Thoracic aorta (tissue), 2 donors: ENCODE measurements at regions not wholly inside any gene's neighbourhood (a gene's known extent, or its start where the extent isn't known, plus 50 kb on each side); places are given as distances from the start of the nearest gene placed in this dataset.

Source experiments
- ATAC-seq: fragments of 150-250 bp; one replicate; pipeline ENCODE4 v1.8.0; 2017; ENCODE audit warnings: low read depth; ENCODE audit not compliant: insufficient number of reproducible peaks, low FRiP score
- DNase-seq: peaks from one replicate; pipeline ENCODE4 v3.0.0-alpha.2; 2020; ENCODE audit warnings: low spot score
- H3K27ac ChIP-seq, 2 donors: fragments of 200-600 bp; sonication (generic); 1 replicate in 1 of 2; 2 replicates in 1 of 2; pipeline ENCODE4 v1.5.1; 2016; ENCODE audit warnings: mild to moderate bottlenecking in 2 of 2, moderate library complexity in 2 of 2
- H3K27me3 ChIP-seq: fragments of 200-600 bp; sonication (generic); replicated peaks from 2 replicates; pipeline ENCODE4 v1.6.0; 2016; ENCODE audit warnings: mild to moderate bottlenecking; ENCODE audit not compliant: insufficient read depth
- H3K36me3 ChIP-seq: fragments of 200-600 bp; sonication (generic); one replicate; pipeline ENCODE4 v1.5.1; 2016
- H3K4me1 ChIP-seq, 2 donors: fragments of 200-600 bp; sonication (generic); 1 replicate in 1 of 2; 2 replicates in 1 of 2; pipeline versions ENCODE4 v1.5.1 to v1.6.0; 2016; ENCODE audit warnings: low read depth in 2 of 2, mild to moderate bottlenecking in 1 of 2; ENCODE audit not compliant: control insufficient read depth in 1 of 2
- H3K4me3 ChIP-seq: fragments of 200-600 bp; sonication (generic); 2 replicates; pipeline ENCODE4 v1.5.1; 2016; ENCODE audit warnings: mild to moderate bottlenecking
- H3K9me3 ChIP-seq: fragments of 200-600 bp; sonication (generic); 2 replicates; pipeline ENCODE4 v1.5.1; 2016
- TF ChIP-seq, protein P1 (sequence below): fragments of 200-600 bp; sonication (generic); IDR thresholded peaks from one replicate; pipeline ENCODE4 v1.5.1; 2019; ENCODE audit warnings: antibody characterized with exemption

- ATAC-seq: no peak
- no peak for DNase-seq
- Histone ChIP-seq H3K4me1 (no peaks in the 10 kb centered on the region), H3K27me3 (no peaks in the 10 kb centered on the region), H3K4me3 (no peak overlapping the region), H3K9me3 (no peaks in the 10 kb centered on the region), H3K27ac (no peak overlapping the region), H3K36me3 (no peaks in the 10 kb centered on the region)
- TF ChIP-seq, protein P1, sequence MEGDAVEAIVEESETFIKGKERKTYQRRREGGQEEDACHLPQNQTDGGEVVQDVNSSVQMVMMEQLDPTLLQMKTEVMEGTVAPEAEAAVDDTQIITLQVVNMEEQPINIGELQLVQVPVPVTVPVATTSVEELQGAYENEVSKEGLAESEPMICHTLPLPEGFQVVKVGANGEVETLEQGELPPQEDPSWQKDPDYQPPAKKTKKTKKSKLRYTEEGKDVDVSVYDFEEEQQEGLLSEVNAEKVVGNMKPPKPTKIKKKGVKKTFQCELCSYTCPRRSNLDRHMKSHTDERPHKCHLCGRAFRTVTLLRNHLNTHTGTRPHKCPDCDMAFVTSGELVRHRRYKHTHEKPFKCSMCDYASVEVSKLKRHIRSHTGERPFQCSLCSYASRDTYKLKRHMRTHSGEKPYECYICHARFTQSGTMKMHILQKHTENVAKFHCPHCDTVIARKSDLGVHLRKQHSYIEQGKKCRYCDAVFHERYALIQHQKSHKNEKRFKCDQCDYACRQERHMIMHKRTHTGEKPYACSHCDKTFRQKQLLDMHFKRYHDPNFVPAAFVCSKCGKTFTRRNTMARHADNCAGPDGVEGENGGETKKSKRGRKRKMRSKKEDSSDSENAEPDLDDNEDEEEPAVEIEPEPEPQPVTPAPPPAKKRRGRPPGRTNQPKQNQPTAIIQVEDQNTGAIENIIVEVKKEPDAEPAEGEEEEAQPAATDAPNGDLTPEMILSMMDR: no peak
These were observed 262.5 kb upstream of the ARHGAP20 start for GRCh38 chr11:110974731-110975130.

- H3K9me3 ChIP-seq: no peaks in the 10 kb centered on the region
- H3K27ac ChIP-seq: no peak overlapping the region
- DNase-seq: no peak
- H3K36me3 ChIP-seq: no peaks in the 10 kb centered on the region
- TF ChIP-seq, protein P1: no peak
- ATAC-seq: no peak
- no peaks in the 10 kb centered on the region for H3K27me3 ChIP-seq
- H3K4me3 ChIP-seq: no peak overlapping the region
- no peaks in the 10 kb centered on the region for H3K4me1 ChIP-seq
These were observed 261.3 kb upstream of the ARHGAP20 start for GRCh38 chr11:110973401-110973980.

DNA sequence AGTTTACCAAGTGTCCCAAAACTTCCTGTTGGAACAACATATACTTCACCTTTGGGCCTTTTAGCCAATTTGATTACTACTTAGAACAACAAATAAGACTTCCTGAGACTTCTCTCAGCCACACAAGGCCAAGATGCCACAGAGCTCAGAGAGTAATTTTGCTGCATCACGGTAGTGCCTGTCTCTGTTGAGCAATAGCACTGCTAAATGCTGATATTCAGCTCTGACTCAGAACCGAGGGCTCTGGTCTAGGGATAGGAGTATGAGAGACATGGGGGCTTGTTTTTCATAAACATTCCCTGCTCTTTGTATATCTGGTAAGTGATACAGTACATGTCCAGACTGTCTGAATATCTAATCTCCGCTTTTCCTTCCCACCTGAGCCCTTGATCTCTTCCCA is 260.4 kb upstream of the ARHGAP20 start:
- H3K27ac ChIP-seq: no peak overlapping the region
- DNase-seq (no peak), ATAC-seq (no peak)
- no peak overlapping the region for H3K4me3 ChIP-seq
- TF ChIP-seq, protein P1: no peak
- no peaks in the 10 kb centered on the region for H3K36me3 ChIP-seq
- H3K4me1 ChIP-seq: no peaks in the 10 kb centered on the region
- no peaks in the 10 kb centered on the region for H3K27me3 ChIP-seq
- no peaks in the 10 kb centered on the region for H3K9me3 ChIP-seq

GRCh38 chr11:110972106-110972505 is 259.9 kb upstream of the ARHGAP20 start:
- H3K27me3 ChIP-seq: no peaks in the 10 kb centered on the region
- no peaks in the 10 kb centered on the region for H3K4me1 ChIP-seq
- H3K9me3 ChIP-seq: no peaks in the 10 kb centered on the region
- H3K4me3 ChIP-seq: no peak overlapping the region
- no peak for DNase-seq
- no peak for ATAC-seq
- TF ChIP-seq, protein P1: no peak
- H3K36me3 ChIP-seq: no peaks in the 10 kb centered on the region
- H3K27ac ChIP-seq: no peak overlapping the region

- TF ChIP-seq, protein P1: no peak
- H3K36me3 ChIP-seq: no peaks in the 10 kb centered on the region
- ATAC-seq: no peak
- no peak overlapping the region for H3K4me3 ChIP-seq
- H3K27me3 ChIP-seq: no peaks in the 10 kb centered on the region
- no peak for DNase-seq
- H3K4me1 ChIP-seq: no peaks in the 10 kb centered on the region
- no peaks in the 10 kb centered on the region for H3K9me3 ChIP-seq
- no peak overlapping the region for H3K27ac ChIP-seq
These were observed 258.9 kb upstream of the ARHGAP20 start for GRCh38 chr11:110971140-110971539.
